ENCODE measurements at regions not wholly inside any gene's neighbourhood (a gene's known extent, or its start where the extent isn't known, plus 50 kb on each side); places are given as distances from the start of the nearest gene placed in this dataset.

- no peak overlapping the region for H2AFZ ChIP-seq (ENCODE audit: low read depth, low read length)
- H3K4me3 ChIP-seq (ENCODE audit: low read length): no peak overlapping the region
- no peak for TF ChIP-seq EZH2phosphoT487 (IDR thresholded peaks at IDR 0.05; ENCODE audit: low read depth)
- TF ChIP-seq, protein P1, sequence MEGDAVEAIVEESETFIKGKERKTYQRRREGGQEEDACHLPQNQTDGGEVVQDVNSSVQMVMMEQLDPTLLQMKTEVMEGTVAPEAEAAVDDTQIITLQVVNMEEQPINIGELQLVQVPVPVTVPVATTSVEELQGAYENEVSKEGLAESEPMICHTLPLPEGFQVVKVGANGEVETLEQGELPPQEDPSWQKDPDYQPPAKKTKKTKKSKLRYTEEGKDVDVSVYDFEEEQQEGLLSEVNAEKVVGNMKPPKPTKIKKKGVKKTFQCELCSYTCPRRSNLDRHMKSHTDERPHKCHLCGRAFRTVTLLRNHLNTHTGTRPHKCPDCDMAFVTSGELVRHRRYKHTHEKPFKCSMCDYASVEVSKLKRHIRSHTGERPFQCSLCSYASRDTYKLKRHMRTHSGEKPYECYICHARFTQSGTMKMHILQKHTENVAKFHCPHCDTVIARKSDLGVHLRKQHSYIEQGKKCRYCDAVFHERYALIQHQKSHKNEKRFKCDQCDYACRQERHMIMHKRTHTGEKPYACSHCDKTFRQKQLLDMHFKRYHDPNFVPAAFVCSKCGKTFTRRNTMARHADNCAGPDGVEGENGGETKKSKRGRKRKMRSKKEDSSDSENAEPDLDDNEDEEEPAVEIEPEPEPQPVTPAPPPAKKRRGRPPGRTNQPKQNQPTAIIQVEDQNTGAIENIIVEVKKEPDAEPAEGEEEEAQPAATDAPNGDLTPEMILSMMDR (IDR thresholded peaks at IDR 0.05; ENCODE audit: low read depth, low read length): no peak
- H3K4me1 ChIP-seq (ENCODE audit: low read length): peaks cover 5% of the 10 kb centered on the region
- H3K9ac ChIP-seq (ENCODE audit: low read length): no peak overlapping the region
- H3K27me3 ChIP-seq (ENCODE audit: low read depth, low read length): no peaks in the 10 kb centered on the region
- H3K36me3 ChIP-seq (replicated peaks; ENCODE audit: low read depth, low read length): no peaks in the 10 kb centered on the region
- H3K79me2 ChIP-seq (ENCODE audit: low read length): no peaks in the 10 kb centered on the region
- no peaks in the 10 kb centered on the region for H4K20me1 ChIP-seq (ENCODE audit: insufficient read depth, low read length)
- H3K27ac ChIP-seq (ENCODE audit: low read length): no peak overlapping the region
- no peak overlapping the region for H3K4me2 ChIP-seq (ENCODE audit: low read length)
- H3K9me3 ChIP-seq (ENCODE audit: insufficient read depth, low read length): no peaks in the 10 kb centered on the region
These were observed 460.6 kb downstream of the TSN start for GRCh38 chr2:122216071-122216470.

DNA sequence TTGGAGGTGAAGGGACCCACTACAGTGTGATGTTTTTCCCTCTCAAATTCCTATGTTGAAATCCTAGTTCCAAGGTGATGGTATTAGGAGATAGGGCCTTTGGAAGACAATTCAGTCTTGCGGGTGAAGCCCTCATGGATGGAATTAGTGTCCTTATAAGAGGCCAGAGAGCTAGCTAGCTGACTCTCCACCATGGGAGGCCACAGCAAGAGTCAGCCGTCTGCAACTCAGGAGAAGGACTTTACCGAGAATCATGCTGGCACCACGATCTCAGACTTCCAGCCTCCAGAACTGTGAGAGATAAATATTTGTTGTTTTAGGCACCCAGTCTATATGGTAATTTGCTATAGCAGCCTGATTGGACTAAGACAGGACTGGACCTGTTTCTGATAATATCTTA, 461.4 kb downstream of the TSN start:
- Histone ChIP-seq H3K4me2 (ENCODE audit: low read length) (no peak overlapping the region), H3K4me1 (ENCODE audit: low read length) (no peaks in the 10 kb centered on the region), H3K27me3 (ENCODE audit: low read depth, low read length) (no peaks in the 10 kb centered on the region), H3K27ac (ENCODE audit: low read length) (no peak overlapping the region), H4K20me1 (ENCODE audit: insufficient read depth, low read length) (no peaks in the 10 kb centered on the region), H3K79me2 (ENCODE audit: low read length) (no peaks in the 10 kb centered on the region), H3K9me3 (ENCODE audit: insufficient read depth, low read length) (no peaks in the 10 kb centered on the region), H2AFZ (ENCODE audit: low read depth, low read length) (no peak overlapping the region), H3K36me3 (replicated peaks; ENCODE audit: low read depth, low read length) (no peaks in the 10 kb centered on the region), H3K4me3 (ENCODE audit: low read length) (no peak overlapping the region), H3K9ac (ENCODE audit: low read length) (no peak overlapping the region)
- TF ChIP-seq, protein P1 (IDR thresholded peaks at IDR 0.05; ENCODE audit: low read depth, low read length): no peak
- no peak for TF ChIP-seq EZH2phosphoT487 (IDR thresholded peaks at IDR 0.05; ENCODE audit: low read depth)

DNA sequence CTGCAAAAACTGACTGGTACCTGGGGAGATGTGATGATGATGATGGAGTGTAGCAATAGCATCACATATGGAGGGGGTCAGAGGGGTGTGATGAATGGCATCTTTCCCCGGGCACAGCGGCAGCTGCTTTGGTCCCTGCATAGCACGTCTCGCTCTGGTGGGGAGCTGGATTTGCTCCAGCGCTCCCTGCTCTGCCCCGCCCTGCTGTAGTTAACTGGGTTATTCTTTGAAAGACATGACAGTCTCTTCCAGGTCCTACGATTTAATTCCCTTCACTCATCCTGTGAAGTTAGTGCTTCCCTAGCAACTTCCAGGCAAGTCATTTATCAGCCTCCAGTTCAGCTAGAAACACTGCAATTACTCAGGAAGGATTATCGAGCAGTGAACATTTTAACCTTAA, 463.1 kb downstream of the TSN start:
- Histone ChIP-seq H3K9ac (ENCODE audit: low read length) (no peak overlapping the region), H4K20me1 (ENCODE audit: insufficient read depth, low read length) (no peaks in the 10 kb centered on the region), H3K27ac (ENCODE audit: low read length) (no peak overlapping the region), H3K4me1 (ENCODE audit: low read length) (no peaks in the 10 kb centered on the region), H3K36me3 (replicated peaks; ENCODE audit: low read depth, low read length) (no peaks in the 10 kb centered on the region), H3K79me2 (ENCODE audit: low read length) (no peaks in the 10 kb centered on the region), H3K4me2 (ENCODE audit: low read length) (no peak overlapping the region), H3K4me3 (ENCODE audit: low read length) (no peak overlapping the region), H2AFZ (ENCODE audit: low read depth, low read length) (no peak overlapping the region), H3K27me3 (ENCODE audit: low read depth, low read length) (no peaks in the 10 kb centered on the region), H3K9me3 (ENCODE audit: insufficient read depth, low read length) (no peaks in the 10 kb centered on the region)
- TF ChIP-seq, protein P1 (IDR thresholded peaks at IDR 0.05; ENCODE audit: low read depth, low read length): no peak
- TF ChIP-seq EZH2phosphoT487 (IDR thresholded peaks at IDR 0.05; ENCODE audit: low read depth): no peak

GRCh38 chr2:122219504-122219903, 464.1 kb downstream of the TSN start:
- H4K20me1 ChIP-seq (ENCODE audit: insufficient read depth, low read length): no peaks in the 10 kb centered on the region
- H3K36me3 ChIP-seq (replicated peaks; ENCODE audit: low read depth, low read length): no peaks in the 10 kb centered on the region
- no peaks in the 10 kb centered on the region for H3K4me1 ChIP-seq (ENCODE audit: low read length)
- H3K9me3 ChIP-seq (ENCODE audit: insufficient read depth, low read length): no peaks in the 10 kb centered on the region
- no peak overlapping the region for H2AFZ ChIP-seq (ENCODE audit: low read depth, low read length)
- H3K4me3 ChIP-seq (ENCODE audit: low read length): no peak overlapping the region
- H3K79me2 ChIP-seq (ENCODE audit: low read length): no peaks in the 10 kb centered on the region
- no peak overlapping the region for H3K9ac ChIP-seq (ENCODE audit: low read length)
- H3K27me3 ChIP-seq (ENCODE audit: low read depth, low read length): no peaks in the 10 kb centered on the region
- no peak overlapping the region for H3K4me2 ChIP-seq (ENCODE audit: low read length)
- TF ChIP-seq EZH2phosphoT487 (IDR thresholded peaks at IDR 0.05; ENCODE audit: low read depth): no peak
- TF ChIP-seq, protein P1 (IDR thresholded peaks at IDR 0.05; ENCODE audit: low read depth, low read length): no peak
- no peak overlapping the region for H3K27ac ChIP-seq (ENCODE audit: low read length)

Data from OCI-LY3 (cell line).